NCI-H2227 treated with DMSO at 0.1 percent for 48 hours (cell line): ENCODE measurements at regions not wholly inside any gene's neighbourhood (a gene's known extent, or its start where the extent isn't known, plus 50 kb on each side); places are given as distances from the start of the nearest gene placed in this dataset.
"Not testable (repeated sequence)": the region's sequence is repeated elsewhere in the genome, so short reads cannot be mapped to it uniquely, and the experiment has no call there.

Experiments
- DNase-seq: peaks from one replicate; lab custom pipeline; 2025; lab: John Stamatoyannopoulos, UW

DNA sequence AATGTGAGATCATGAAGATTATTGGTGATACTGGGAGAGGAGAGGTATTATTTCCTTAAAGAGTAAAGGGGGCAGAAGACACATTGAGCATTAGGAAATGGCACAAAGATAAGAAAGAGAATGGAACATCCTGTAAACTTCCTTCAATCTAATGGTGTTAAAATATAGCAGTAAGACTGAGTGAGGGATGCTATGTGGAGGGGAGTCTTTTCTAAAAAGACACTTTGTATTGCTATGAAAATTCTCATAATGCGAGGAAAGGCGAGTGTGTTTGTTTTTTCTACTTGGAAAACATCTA is 405.2 kb downstream of the ARL4A start:
- peak; percentile 72 for DNase-seq

DNA sequence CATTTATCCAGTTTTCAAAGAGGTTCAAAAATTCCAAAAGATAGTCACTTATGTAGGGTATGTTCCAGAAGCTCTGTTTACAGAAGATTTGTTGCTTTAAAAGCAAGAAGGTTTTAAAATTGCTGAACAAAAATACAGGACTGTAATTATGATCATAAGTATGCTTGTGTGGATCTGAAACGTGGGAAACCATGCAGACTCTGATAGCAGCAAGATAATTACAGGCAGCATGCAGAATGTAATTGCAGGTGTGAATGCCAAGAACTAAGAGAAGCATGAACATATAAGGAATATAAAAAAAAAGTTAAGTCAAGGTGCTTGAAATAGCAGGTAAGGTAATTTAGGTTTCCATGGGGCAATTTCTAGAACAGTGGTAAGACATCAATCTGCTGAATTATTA is 405.7 kb downstream of the ARL4A start:
- peak; percentile 72 for DNase-seq

- no peak for DNase-seq
Observed at GRCh38 chr7:13097499-13097898, 410.1 kb downstream of the ARL4A start.

DNA sequence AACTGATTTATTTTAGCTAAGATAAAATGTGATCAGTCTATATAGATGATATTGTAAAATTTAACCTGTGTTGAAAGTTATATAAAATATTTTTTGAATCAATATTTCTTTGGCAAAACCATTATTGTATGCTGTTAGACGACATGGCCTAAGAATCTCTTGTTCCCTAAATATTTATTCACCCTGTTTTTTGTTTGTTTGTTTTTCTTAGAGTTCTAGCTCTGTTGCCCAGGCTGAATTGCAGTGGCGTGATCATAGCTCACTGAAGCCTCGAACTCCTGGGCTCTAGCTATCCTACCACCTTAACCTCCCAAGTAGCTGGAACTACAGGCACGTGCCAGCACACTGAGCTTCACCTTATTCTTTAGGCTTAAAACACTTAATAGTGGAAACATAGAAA is 410.7 kb downstream of the ARL4A start:
- DNase-seq = no peak

- no peak for DNase-seq
Observed at GRCh38 chr7:13099154-13099795, 411.8 kb downstream of the ARL4A start.

- no peak for DNase-seq
Observed at GRCh38 chr7:13104128-13104527, 416.7 kb downstream of the ARL4A start.

- no peak for DNase-seq
Observed at GRCh38 chr7:13105209-13105608, 417.8 kb downstream of the ARL4A start.

- DNase-seq = no peak
Observed at GRCh38 chr7:13106513-13106912, 419.1 kb downstream of the ARL4A start.

GRCh38 chr7:13107291-13107690 is 419.9 kb downstream of the ARL4A start:
- DNase-seq = no peak

GRCh38 chr7:13108061-13108460 is 420.6 kb downstream of the ARL4A start:
- no peak for DNase-seq

DNA sequence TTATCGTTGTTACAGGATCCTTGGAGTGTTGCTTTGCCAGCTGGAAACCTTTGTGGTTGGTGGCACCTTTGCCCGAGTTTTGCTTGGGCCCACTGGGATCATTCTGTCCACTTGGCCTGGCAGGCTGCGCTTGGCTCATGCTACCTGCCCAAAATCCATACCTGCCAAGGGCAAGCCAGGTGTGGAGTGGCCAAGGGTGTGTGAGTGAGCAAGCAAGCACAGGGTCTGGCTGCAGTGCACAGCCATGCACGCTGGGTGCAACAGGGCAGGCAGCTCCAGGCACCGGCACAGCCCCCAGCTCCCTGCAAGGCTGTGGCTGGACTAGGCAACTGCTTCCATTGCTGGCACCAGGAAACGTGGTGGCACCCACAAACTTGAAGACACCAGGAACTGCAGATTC is 421.8 kb downstream of the ARL4A start:
- DNase-seq = no peak

- DNase-seq = no peak
Observed at GRCh38 chr7:13110107-13110506, 422.7 kb downstream of the ARL4A start.

DNA sequence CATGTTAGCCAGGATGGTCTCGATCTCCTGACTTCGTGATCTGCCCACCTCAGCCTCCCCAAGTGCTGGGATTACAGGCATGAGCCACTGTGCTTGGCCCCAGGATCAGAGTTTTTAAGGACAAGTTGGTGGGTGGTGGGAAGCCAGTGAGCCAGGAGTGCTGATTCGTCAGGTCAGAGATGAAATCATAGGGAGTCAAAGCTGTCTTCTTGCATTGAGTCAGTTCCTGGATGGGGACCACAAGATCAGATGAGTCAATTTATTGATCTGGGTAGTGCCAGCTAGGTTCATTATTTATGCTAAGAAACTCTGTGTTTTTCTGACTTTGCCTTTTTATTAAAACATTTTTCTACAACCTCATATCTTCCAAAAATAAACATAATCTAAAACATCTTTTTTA is 423.8 kb downstream of the ARL4A start:
- no peak for DNase-seq

DNA sequence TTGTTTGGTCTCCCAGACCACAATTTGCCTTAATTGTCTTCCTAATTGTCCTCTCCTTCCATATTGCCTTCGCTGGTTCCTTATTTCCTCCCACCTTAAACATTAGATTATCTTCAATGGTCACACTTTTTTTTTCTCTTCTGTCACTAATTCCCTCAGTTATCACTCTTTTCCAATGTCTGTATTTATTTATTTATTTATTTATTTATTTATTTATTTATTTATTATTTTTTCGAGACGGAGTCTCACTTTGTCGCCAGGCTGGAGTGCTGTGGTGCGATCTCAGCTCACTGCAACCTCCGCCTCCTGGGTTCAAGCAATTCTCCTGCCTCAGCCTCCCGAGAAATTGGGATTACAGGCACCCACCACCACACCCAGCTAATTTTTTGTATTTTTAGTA is 426.8 kb downstream of the ARL4A start:
- DNase-seq = not testable (repeated sequence)

DNA sequence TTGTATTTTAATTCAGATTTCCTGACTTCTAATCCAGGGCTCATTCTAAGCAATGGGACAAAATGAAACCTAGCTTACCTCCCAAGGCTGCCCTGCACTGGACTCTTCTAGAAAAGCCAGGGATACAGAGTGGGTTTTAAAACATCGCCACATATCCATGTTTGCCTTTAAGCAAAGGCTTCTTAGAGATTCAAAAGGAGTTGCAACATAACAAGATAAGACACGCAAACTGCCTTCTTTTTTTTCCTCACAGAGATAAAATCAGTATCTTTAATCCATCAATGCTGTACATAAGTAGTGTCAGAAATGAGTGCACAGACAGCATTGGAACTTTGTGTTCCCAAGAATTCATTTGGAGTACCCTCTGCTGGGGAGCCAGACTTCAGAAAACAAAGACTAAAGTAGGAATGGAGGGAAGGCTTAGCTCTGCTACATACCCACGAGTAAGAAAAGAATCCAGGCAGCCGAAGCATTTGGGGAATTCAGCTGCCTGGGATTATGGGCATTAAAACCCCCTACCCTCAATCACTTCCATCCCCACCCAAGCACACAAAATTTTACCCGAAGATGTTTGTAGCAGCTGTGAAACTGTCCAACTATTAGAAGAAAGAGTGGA is 427.8 kb downstream of the ARL4A start:
- no peak for DNase-seq

DNA sequence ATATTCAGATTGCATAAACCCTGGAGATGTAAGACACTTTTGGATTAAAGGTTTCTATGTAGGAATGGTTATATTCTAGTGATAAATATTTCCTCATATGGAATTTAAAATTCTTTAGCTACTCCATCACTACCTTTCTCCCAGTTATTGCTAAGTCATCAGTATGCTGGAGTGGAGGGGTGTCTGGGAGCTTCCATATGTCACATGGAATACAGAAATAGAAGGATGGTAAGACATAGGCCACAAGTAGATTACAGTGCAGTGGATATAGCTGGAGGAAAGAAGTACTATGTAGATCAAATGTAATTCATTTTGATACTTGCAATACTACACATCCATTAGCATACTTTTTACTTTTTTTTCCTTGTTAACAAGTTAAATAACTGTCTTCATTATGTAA is 428.4 kb downstream of the ARL4A start:
- no peak for DNase-seq

DNA sequence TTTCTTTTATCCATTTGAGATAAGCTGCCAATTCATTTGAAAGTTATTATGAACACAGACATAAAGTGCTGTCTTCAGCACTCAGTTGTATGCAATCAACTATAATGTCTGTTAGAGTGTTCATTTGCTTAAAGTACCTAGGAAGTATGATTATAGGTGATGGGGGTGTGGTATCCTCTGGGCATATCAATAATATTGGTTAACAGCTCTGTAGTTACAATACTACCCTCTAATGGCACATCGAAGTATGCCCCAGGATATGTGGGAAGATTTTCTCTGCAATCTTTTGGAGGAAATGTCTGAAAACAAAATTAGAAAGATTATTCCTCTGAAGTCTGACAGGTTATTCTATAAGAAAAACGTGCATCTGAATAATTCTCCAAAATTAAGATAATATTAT is 429.7 kb downstream of the ARL4A start:
- no peak for DNase-seq

- no peak for DNase-seq
Observed at GRCh38 chr7:13117592-13117991, 430.2 kb downstream of the ARL4A start.

DNA sequence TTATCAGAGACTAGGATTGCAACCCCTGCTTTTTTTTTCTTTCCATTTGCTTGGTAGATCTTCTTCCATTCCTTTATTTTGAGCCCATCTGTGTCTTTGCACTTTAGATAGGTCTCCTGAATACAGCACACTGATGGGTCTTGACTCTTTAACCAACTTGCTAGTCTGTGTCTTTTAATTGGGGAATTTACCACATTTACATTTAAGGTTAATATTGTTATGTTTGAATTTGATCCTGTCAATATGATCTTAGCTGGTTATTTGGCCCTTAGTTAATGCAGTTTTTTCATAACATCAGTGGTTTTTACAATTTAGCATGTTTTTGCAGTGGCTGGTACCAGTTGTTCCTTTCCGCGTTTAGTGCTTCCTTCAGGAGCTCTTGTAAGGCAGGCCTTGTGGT is 437.2 kb downstream of the ARL4A start:
- not testable (repeated sequence) for DNase-seq

DNA sequence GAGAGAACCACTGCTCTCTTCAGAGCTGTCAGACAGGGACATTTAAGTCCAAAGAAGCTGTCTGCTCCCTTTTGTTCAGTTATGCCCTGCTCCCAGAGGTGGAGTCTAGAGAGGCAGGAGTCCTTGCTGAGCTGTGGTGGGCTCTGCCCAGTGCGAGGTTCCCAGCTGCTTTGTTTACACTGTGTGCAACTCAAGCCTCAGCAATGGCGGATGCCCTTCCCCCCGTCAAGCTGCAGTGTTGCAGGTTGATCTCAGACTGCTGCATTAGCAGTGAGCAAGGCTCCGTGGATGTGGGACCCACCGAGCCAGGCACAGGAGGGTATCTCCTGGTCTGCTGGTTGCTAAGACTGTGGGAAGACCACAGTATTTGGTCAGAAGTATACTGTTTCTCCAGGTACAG is 438.9 kb downstream of the ARL4A start:
- DNase-seq = no peak

GRCh38 chr7:13130321-13130720 is 442.9 kb downstream of the ARL4A start:
- DNase-seq = no peak

- DNase-seq = not testable (repeated sequence)
Observed at GRCh38 chr7:13130906-13131305, 443.5 kb downstream of the ARL4A start.

- no peak for DNase-seq
Observed at GRCh38 chr7:13132314-13132713, 444.9 kb downstream of the ARL4A start.

GRCh38 chr7:13136345-13136744 is 448.9 kb downstream of the ARL4A start:
- DNase-seq = not testable (repeated sequence)
